ENCODE measurements at regions not wholly inside any gene's neighbourhood (a gene's known extent, or its start where the extent isn't known, plus 50 kb on each side); places are given as distances from the start of the nearest gene placed in this dataset.

DNA sequence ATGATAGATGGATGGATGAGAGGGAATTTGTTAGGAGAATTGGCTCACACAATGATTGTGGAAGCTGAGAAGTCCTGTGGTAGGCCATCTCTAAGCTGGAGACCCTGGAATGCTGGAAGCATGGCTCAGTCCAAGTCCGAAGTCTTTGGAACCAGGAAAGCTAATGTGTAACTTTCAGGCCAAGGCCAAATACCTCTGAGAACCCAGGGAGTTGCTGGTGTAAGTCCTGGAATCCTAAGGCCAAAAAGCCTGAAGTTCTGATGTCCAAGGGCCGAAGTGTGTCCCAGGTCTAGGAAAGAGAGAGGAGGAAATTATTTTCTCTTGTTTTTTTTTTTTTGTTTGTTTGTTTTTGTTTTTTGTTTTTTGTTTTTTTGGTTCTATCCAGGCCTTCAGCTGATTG is 492.2 kb upstream of the GCFC2 start:
- Histone ChIP-seq H2AFZ (ENCODE audit: low read depth, low read length, severe bottlenecking) (no peak overlapping the region), H3K79me2 (ENCODE audit: insufficient read depth, low read length) (no peaks in the 10 kb centered on the region), H3F3A (ENCODE audit: insufficient read depth) (no peaks in the 10 kb centered on the region), H3K27me3 (ENCODE audit: low read length) (no peaks in the 10 kb centered on the region), H4K20me1 (ENCODE audit: low read depth, low read length) (no peaks in the 10 kb centered on the region), H3K4me2 (ENCODE audit: low read depth, low read length, poor library complexity, severe bottlenecking) (no peak overlapping the region), H3K9ac (ENCODE audit: low read length) (no peak overlapping the region), H3K27ac (ENCODE audit: low read depth, low read length) (no peak overlapping the region), H3K9me3 (ENCODE audit: insufficient read depth, low read length) (no peaks in the 10 kb centered on the region), H3K36me3 (ENCODE audit: low read length) (no peaks in the 10 kb centered on the region), H3K4me3 (ENCODE audit: insufficient read depth, low read length, poor library complexity, severe bottlenecking) (no peak overlapping the region), H3K9me2 (replicated peaks; ENCODE audit: insufficient read depth, low read length) (no peaks in the 10 kb centered on the region)
- no peak for TF ChIP-seq CTCF (IDR thresholded peaks at IDR 0.05; ENCODE audit: insufficient read depth, low read length, poor library complexity, severe bottlenecking)
- TF ChIP-seq EZH2phosphoT487 (conservative IDR thresholded peaks at IDR 0.05; ENCODE audit: low read length), result no peak

- Histone ChIP-seq H3K9me3 (ENCODE audit: insufficient read depth, low read length) (no peaks in the 10 kb centered on the region), H4K20me1 (ENCODE audit: low read depth, low read length) (no peaks in the 10 kb centered on the region), H3K9me2 (replicated peaks; ENCODE audit: insufficient read depth, low read length) (no peaks in the 10 kb centered on the region), H3K79me2 (ENCODE audit: insufficient read depth, low read length) (no peaks in the 10 kb centered on the region), H3K4me2 (ENCODE audit: low read depth, low read length, poor library complexity, severe bottlenecking) (no peak overlapping the region), H3K4me3 (ENCODE audit: insufficient read depth, low read length, poor library complexity, severe bottlenecking) (no peak overlapping the region), H3K9ac (ENCODE audit: low read length) (no peak overlapping the region), H3K27ac (ENCODE audit: low read depth, low read length) (no peak overlapping the region), H3K36me3 (ENCODE audit: low read length) (no peaks in the 10 kb centered on the region), H3F3A (ENCODE audit: insufficient read depth) (no peaks in the 10 kb centered on the region), H2AFZ (ENCODE audit: low read depth, low read length, severe bottlenecking) (no peak overlapping the region), H3K27me3 (ENCODE audit: low read length) (no peaks in the 10 kb centered on the region)
- TF ChIP-seq CTCF (IDR thresholded peaks at IDR 0.05; ENCODE audit: insufficient read depth, low read length, poor library complexity, severe bottlenecking), result peak; percentile 65
- no peak for TF ChIP-seq EZH2phosphoT487 (conservative IDR thresholded peaks at IDR 0.05; ENCODE audit: low read length)
Measured at GRCh38 chr2:76197842-76198448, 487.2 kb upstream of the GCFC2 start.

DNA sequence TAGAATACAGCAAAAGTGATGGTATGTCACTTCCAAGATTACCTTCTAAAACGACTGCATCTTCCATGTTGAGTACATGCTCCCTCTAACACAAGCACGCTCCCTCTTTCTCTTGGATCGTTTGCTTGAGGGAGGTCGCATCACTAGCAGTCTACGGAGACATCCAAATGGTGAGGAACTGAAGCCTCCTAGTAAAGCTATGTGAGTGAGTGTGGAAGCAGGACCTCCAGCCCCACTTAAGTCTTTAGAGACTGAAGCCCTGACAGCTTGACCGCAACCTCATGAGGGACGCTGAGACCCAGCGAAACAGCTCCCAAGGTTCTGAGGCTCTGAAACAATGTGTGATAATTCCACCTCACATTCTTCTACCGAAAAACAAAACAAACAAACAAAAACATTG is 486.7 kb upstream of the GCFC2 start:
- Histone ChIP-seq H3K4me3 (ENCODE audit: insufficient read depth, low read length, poor library complexity, severe bottlenecking) (no peak overlapping the region), H3K4me2 (ENCODE audit: low read depth, low read length, poor library complexity, severe bottlenecking) (no peak overlapping the region), H3K9me2 (replicated peaks; ENCODE audit: insufficient read depth, low read length) (no peaks in the 10 kb centered on the region), H2AFZ (ENCODE audit: low read depth, low read length, severe bottlenecking) (no peak overlapping the region), H3K27me3 (ENCODE audit: low read length) (no peaks in the 10 kb centered on the region), H4K20me1 (ENCODE audit: low read depth, low read length) (no peaks in the 10 kb centered on the region), H3K9me3 (ENCODE audit: insufficient read depth, low read length) (no peaks in the 10 kb centered on the region), H3K27ac (ENCODE audit: low read depth, low read length) (no peak overlapping the region), H3K9ac (ENCODE audit: low read length) (no peak overlapping the region), H3K79me2 (ENCODE audit: insufficient read depth, low read length) (no peaks in the 10 kb centered on the region), H3F3A (ENCODE audit: insufficient read depth) (no peaks in the 10 kb centered on the region), H3K36me3 (ENCODE audit: low read length) (no peaks in the 10 kb centered on the region)
- no peak for TF ChIP-seq EZH2phosphoT487 (conservative IDR thresholded peaks at IDR 0.05; ENCODE audit: low read length)
- TF ChIP-seq CTCF (IDR thresholded peaks at IDR 0.05; ENCODE audit: insufficient read depth, low read length, poor library complexity, severe bottlenecking), result no peak
